ENCODE measurements at regions not wholly inside any gene's neighbourhood (a gene's known extent, or its start where the extent isn't known, plus 50 kb on each side); places are given as distances from the start of the nearest gene placed in this dataset.

DNA sequence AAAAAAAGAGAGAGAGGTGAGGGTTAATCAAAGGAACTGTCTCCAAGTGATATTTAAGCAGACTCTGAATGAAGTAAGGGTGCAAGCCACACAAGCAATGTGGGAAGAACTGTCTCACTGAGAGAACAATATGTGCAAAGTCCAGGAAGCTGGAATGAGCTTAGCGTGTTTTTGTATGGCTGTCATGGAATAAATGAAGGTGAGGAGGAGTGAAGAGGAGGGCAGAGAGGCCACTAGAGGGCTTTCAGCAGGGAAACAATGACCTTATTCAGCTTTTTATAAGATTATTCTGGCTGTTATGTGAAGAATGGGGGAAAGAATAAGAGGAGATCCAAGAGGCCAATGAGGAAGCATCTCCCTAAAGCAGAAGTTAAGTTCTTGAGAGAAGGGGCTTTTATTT is 86.9 kb upstream of the COL8A1 start:
- DNase-seq (ENCODE audit: low read depth) = no peak
- TF ChIP-seq, protein P1, sequence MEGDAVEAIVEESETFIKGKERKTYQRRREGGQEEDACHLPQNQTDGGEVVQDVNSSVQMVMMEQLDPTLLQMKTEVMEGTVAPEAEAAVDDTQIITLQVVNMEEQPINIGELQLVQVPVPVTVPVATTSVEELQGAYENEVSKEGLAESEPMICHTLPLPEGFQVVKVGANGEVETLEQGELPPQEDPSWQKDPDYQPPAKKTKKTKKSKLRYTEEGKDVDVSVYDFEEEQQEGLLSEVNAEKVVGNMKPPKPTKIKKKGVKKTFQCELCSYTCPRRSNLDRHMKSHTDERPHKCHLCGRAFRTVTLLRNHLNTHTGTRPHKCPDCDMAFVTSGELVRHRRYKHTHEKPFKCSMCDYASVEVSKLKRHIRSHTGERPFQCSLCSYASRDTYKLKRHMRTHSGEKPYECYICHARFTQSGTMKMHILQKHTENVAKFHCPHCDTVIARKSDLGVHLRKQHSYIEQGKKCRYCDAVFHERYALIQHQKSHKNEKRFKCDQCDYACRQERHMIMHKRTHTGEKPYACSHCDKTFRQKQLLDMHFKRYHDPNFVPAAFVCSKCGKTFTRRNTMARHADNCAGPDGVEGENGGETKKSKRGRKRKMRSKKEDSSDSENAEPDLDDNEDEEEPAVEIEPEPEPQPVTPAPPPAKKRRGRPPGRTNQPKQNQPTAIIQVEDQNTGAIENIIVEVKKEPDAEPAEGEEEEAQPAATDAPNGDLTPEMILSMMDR (conservative IDR thresholded peaks at IDR 0.05; ENCODE audit: low read length) = no peak
- H3K4me3 ChIP-seq (ENCODE audit: low read length) = no peak overlapping the region

DNA sequence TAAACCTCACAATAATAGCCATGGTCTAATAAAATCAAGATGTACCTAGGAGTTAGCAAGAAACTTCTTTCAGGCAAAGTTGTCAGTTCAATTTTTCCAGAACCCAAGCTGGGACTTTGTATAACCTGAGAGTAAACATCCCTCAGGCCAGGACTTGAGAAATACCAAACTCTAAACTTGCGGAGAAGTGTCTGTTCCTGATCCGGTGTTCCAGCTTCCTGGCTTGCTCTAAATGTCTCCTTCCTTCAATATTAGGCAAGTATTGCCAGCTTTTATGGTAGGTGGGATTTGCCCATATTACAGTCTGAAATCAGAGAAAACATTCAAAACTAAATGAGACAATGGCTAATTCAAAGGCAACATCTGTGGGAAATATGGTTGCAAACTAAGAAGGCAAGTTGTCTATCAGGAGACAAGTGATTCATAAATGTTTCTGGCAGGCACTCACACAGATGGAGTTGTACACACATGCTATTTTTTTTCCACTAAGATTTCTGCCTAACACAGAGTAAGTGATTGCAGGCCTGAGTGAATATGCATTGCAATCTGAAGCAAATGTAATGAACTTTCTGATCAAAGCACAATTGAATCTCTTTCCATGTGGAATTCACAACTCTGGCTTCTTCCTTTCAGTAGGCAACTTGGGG is 88.3 kb upstream of the COL8A1 start:
- TF ChIP-seq, protein P1 (conservative IDR thresholded peaks at IDR 0.05; ENCODE audit: low read length) = no peak
- DNase-seq (ENCODE audit: low read depth) = peak; percentile 86
- H3K4me3 ChIP-seq (ENCODE audit: low read length) = no peak overlapping the region

DNA sequence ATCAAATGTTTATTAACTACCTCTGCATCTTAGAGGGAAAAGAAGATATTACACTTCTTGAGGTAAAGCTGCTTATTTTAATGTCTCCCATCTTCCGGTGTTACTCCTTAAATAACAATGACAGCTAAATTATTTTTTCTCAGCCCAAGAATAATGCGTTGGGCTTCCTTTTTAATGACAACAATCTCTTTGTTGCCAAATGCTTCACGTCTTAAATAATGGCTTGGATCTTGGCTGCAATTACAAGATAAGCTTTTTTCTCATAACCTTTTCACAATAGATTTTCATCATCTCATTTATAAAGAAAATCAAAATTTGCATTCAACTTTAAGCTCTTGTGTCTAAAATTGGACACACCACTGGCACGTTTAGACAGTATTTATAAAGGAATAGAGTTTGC is 89.2 kb upstream of the COL8A1 start:
- TF ChIP-seq, protein P1 (conservative IDR thresholded peaks at IDR 0.05; ENCODE audit: low read length) = no peak
- no peak overlapping the region for H3K4me3 ChIP-seq (ENCODE audit: low read length)
- DNase-seq (ENCODE audit: low read depth) = no peak

DNA sequence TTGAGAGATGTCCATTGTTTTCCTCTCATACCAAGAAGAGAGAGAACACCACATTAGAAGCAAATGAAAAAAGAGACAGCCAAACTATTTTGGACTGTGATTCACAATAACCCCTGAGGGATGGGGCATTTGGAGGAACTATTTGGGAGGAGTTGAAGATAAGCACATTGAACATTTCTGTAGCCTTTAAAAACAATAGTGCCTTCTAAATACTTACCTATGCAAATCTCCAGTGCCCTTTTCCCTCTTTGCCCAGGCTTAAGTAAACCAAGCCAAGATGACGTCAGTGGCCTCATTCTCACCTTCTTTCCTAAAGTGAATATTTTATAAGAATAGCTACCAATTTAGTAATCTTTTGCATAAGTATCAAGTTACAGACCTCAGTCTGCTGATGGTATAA is 89.7 kb upstream of the COL8A1 start:
- no peak overlapping the region for H3K4me3 ChIP-seq (ENCODE audit: low read length)
- TF ChIP-seq, protein P1 (conservative IDR thresholded peaks at IDR 0.05; ENCODE audit: low read length) = no peak
- no peak for DNase-seq (ENCODE audit: low read depth)

DNA sequence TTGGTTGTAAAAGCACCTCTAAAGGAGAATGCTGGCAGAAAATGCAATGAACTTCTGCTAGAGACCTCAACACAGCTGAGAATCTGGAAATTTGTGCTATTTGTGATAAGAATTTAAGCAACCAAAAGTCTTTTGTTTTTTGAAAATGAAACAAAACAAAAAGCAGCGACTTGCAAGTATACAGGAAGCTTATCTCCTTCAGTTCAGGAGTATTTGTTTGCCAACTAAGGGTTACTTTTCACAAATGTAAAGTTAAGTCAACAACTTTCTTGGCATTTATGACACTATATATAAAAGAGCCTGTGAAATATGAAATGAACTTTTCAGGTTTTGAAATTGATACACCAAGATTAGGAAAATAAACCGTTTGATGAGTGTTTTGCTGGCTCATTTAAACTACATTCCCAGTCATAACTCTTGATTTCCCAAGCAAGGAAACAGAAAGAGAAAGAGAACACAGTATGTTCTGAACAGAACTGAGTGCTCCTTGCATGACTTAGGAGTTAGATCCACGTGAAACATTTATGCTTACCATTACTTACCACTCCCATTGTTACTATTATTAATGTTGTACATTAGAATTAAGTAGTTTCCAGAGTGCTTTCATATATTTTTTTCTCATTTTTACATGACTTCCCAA is 92.3 kb upstream of the COL8A1 start:
- TF ChIP-seq, protein P1 (conservative IDR thresholded peaks at IDR 0.05; ENCODE audit: low read length) = no peak
- no peak for DNase-seq (ENCODE audit: low read depth)
- H3K4me3 ChIP-seq (ENCODE audit: low read length) = no peak overlapping the region

DNA sequence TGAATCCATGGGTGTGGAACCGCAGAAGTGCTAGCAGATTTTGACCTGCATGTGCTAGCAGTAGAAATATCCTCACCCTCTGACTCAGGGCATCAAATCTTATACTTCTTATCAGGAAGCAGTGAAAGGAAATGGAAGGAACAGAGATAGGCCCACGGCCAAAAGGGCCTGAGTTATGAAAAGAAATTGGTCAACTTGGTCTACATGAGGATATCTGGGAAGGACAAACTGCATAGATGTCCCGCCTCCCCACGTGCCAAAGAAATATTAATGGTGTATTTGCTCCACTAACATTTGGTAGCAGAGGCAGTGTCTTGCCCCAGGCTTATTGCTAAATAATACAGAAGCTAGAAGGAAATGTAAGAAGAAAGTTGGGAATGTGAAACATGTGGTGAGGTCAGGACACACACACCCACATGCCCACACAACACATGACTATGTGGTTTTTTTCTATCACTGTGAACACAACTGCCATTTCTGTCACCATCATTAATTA is 93.6 kb upstream of the COL8A1 start:
- DNase-seq (ENCODE audit: low read depth) = peak; percentile 89
- no peak overlapping the region for H3K4me3 ChIP-seq (ENCODE audit: low read length)
- TF ChIP-seq, protein P1 (conservative IDR thresholded peaks at IDR 0.05; ENCODE audit: low read length) = no peak

DNA sequence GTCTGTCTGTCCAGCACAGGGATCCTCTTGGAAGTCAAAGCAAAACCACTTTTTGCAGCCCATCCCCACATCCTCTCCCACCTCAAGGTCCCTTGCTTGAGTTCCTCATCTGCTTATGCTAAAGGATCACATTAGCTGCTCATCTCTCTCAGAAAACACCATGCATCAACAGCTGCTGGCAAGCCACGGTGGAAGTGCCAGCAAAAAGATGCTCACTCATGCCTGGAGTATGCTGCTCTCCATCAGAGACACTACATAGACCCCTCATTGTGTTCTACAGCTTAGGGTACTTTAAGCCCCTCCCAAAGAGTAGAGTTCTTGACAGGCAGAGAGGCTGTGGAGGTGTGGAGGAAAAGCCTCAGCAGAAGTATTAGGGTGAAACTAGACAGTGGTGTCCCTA is 94.6 kb upstream of the COL8A1 start:
- H3K4me3 ChIP-seq (ENCODE audit: low read length) = no peak overlapping the region
- TF ChIP-seq, protein P1 (conservative IDR thresholded peaks at IDR 0.05; ENCODE audit: low read length) = no peak
- no peak for DNase-seq (ENCODE audit: low read depth)

Measured in AG10803 (cell line).